GM12864 (cell line): ENCODE measurements at regions not wholly inside any gene's neighbourhood (a gene's known extent, or its start where the extent isn't known, plus 50 kb on each side); places are given as distances from the start of the nearest gene placed in this dataset.

Experiments
- DNase-seq: peaks from one replicate; pipeline ENCODE4 v3.0.0-alpha.2; 2011; ENCODE audit warnings: low read depth
- H3K4me3 ChIP-seq: 2 replicates; pipeline ENCODE4 v1.5.1; 2011; ENCODE audit warnings: mild to moderate bottlenecking, low read depth, low read length, control low read depth
- TF ChIP-seq, protein P1 (sequence below): IDR thresholded peaks from 2 replicates; pipeline ENCODE4 v1.5.1; 2011; ENCODE audit warnings: low read depth, mild to moderate bottlenecking, moderate library complexity, low read length, control low read depth, inconsistent platforms; ENCODE audit errors: missing control alignments

DNA sequence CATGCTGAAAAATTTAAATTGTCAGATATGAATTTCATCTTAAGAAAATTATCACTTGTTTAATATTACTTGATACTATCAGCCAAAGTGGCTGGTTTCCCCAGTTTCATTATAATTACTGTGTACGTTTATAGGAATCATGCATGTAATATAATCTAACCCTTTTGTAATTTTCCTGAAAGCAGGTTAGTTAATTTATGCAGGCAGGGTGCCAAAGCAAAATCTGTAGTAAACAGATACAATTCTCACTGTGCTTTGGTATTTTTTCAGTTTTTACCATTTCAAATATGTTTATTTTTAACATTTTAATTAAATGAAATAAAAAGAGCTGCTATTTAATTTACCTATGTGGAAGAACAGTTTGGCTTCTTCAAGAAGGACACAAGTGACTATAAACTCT lies 1227.5 kb upstream of the MIR17HG start:
- no peak overlapping the region for H3K4me3 ChIP-seq
- no peak for DNase-seq
- TF ChIP-seq, protein P1, sequence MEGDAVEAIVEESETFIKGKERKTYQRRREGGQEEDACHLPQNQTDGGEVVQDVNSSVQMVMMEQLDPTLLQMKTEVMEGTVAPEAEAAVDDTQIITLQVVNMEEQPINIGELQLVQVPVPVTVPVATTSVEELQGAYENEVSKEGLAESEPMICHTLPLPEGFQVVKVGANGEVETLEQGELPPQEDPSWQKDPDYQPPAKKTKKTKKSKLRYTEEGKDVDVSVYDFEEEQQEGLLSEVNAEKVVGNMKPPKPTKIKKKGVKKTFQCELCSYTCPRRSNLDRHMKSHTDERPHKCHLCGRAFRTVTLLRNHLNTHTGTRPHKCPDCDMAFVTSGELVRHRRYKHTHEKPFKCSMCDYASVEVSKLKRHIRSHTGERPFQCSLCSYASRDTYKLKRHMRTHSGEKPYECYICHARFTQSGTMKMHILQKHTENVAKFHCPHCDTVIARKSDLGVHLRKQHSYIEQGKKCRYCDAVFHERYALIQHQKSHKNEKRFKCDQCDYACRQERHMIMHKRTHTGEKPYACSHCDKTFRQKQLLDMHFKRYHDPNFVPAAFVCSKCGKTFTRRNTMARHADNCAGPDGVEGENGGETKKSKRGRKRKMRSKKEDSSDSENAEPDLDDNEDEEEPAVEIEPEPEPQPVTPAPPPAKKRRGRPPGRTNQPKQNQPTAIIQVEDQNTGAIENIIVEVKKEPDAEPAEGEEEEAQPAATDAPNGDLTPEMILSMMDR: no peak

DNA sequence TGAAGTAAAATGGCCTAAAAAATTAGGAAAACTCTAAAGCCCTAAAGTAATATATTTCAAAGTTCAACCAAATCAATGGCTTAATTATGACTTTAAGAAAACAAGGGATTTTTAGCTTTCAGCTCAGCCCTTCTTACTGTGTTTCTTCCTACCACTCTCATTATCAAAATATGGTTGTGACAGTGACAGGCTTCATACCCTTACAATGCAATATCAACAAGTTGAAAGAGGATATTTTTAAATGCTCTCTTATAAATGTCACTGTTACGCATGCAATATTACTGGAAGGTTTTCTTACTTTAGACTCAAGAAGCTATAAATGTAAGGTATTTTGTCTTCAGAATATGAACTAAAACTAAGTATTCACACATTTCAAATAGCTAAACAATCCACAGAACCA lies 1225.7 kb upstream of the MIR17HG start:
- no peak overlapping the region for H3K4me3 ChIP-seq
- TF ChIP-seq, protein P1: no peak
- no peak for DNase-seq

DNA sequence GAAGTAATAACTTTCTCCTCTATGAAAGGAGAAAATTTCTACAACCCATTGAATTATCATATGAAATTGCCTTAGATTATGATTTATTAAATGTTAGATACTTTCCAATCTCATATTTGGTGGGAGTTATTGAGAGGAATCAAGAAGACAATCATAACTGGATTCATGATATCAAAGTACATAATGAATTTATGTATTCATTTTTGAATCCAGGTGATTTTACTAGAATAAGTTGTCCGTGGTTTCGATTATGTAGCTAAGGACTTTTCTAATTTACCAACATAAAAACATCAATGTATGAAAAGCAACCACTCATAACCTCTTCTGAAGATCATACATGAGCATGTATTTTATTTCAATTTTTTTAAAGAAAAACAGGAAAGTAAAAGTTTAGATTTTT lies 1225.0 kb upstream of the MIR17HG start:
- TF ChIP-seq, protein P1: no peak

DNA sequence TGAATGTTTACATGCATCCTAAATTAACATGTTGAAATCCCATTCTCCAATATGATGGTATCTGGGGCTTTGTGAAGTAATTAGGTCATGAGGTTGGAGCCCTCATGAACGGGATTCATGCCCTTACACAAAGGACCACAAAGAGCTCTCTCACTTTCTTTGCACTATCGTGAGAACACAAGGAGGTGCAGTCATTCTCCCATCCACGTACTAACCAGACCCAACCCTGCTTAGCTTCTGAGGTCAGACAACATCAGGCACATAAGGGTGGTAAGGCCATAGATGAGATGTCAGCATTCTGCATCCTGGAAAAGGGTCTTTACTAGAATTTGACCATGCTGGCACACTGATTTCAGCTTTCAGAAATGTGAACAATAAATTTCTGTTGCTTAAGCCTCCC lies 1211.9 kb upstream of the MIR17HG start:
- TF ChIP-seq, protein P1: no peak
- H3K4me3 ChIP-seq: no peak overlapping the region
- DNase-seq: no peak

More for the DNA sequence above, 1225.0 kb upstream of the MIR17HG start:
- DNase-seq: no peak
- no peak overlapping the region for H3K4me3 ChIP-seq

DNA sequence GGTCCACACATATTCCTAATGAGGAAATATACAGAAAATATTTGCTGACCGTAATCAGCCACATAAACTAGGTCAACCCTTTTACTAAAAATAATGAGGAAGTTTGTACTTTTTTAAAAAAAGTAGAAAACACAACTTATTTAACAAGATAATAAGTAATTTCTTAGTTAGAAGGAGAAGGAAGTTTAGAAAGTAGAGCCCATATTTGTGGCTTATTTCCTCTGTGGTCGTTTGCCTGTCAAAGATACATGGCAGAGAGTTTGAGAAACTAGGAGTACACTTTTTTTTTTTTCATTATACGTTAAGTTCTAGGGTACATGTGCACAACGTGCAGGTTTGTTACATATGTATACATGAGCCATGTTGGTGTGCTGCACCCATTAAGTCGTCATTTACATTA lies 1205.2 kb upstream of the MIR17HG start:
- DNase-seq: no peak
- TF ChIP-seq, protein P1: no peak
- no peak overlapping the region for H3K4me3 ChIP-seq

DNA sequence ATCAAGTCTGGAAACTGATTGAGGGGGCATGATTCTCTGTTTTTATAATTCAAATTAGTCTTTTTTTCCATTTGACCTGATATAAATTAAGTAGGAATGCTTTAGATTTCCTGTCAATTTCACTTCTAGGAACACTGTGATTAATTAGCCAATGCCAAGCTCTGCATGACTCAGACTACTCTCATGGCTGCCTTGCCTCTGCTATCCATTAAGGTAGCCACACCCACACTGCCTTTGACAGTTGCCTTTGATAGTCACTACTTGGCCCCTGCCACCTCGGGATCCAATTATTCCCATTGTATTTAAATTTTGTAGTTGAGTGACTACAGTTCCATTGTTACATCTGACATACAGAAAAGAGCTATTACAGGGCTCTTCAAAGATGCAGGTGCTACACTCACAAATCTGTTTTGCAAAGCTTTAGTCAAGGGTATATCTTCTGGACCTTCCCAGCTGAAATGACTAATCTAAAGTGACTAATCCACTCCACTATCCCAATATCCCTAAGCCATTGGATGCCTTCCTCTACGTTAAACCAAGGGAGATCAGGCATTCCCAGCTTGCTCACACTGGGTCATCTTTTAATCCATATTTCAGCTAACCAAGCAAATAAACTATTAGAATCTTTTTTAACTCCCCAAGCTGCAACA lies 1193.1 kb upstream of the MIR17HG start:
- no peak overlapping the region for H3K4me3 ChIP-seq
- TF ChIP-seq, protein P1: no peak
- DNase-seq: no peak

DNA sequence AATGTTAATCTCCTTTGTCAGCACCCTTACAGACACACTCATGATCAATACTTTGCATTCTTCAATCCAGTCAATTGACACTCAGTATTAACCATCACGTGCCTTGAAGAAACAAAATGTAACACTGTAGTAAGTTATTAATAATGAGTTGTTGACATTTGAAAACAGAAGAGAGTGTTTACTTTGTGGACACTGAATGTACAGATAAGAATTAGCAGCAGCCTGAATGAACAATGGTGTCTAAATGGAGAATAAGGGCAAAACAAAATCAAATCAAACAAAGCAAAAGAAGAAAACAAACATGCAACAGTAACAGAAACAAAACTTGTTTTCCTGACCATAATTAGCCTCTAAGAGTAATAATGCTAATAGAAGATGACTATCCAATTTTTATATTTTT lies 1191.1 kb upstream of the MIR17HG start:
- no peak for DNase-seq
- H3K4me3 ChIP-seq: no peak overlapping the region
- TF ChIP-seq, protein P1: no peak
